NCI-H524 (cell line): ENCODE measurements at regions not wholly inside any gene's neighbourhood (a gene's known extent, or its start where the extent isn't known, plus 50 kb on each side); places are given as distances from the start of the nearest gene placed in this dataset.

ENCODE experiments used
- DNase-seq, 2 experiments: peaks; one replicate each; lab custom pipeline; 2025; lab: John Stamatoyannopoulos, UW

- DNase-seq, result no peak
These were observed 102.8 kb downstream of the MAF start for GRCh38 chr16:79497606-79498350.

- no peak for DNase-seq
These were observed 106.6 kb downstream of the MAF start for GRCh38 chr16:79493911-79494310.

GRCh38 chr16:79492036-79492435 is 108.5 kb downstream of the MAF start:
- no peak for DNase-seq

GRCh38 chr16:79485020-79485419 is 115.5 kb downstream of the MAF start:
- no peak for DNase-seq

- no peak for DNase-seq
These were observed 116.3 kb downstream of the MAF start for GRCh38 chr16:79484237-79484636.

GRCh38 chr16:79483336-79483735 is 117.2 kb downstream of the MAF start:
- no peak for DNase-seq

GRCh38 chr16:79482011-79482410 is 118.5 kb downstream of the MAF start:
- DNase-seq, result no peak

GRCh38 chr16:79480929-79481328 is 119.6 kb downstream of the MAF start:
- DNase-seq, result no peak

GRCh38 chr16:79480056-79480455 is 120.5 kb downstream of the MAF start:
- no peak for DNase-seq

- DNase-seq, result no peak
These were observed 124.0 kb downstream of the MAF start for GRCh38 chr16:79476580-79476979.

- no peak for DNase-seq
These were observed 124.7 kb downstream of the MAF start for GRCh38 chr16:79475841-79476240.

GRCh38 chr16:79473456-79473855 is 127.1 kb downstream of the MAF start:
- no peak for DNase-seq

- no peak for DNase-seq
These were observed 128.1 kb downstream of the MAF start for GRCh38 chr16:79472426-79472825.

- no peak for DNase-seq
These were observed 130.5 kb downstream of the MAF start for GRCh38 chr16:79469999-79470398.

GRCh38 chr16:79468631-79469030 is 131.9 kb downstream of the MAF start:
- no peak for DNase-seq

- DNase-seq, result no peak
These were observed 132.4 kb downstream of the MAF start for GRCh38 chr16:79468121-79468552.

- DNase-seq, result no peak
These were observed 134.4 kb downstream of the MAF start for GRCh38 chr16:79466111-79466510.

- no peak for DNase-seq
These were observed 136.7 kb downstream of the MAF start for GRCh38 chr16:79463841-79464240.

GRCh38 chr16:79456036-79456435 is 144.5 kb downstream of the MAF start:
- no peak for DNase-seq

- DNase-seq, result peak; percentile 99
These were observed 147.9 kb downstream of the MAF start for GRCh38 chr16:79452671-79453070.

- no peak for DNase-seq
These were observed 149.2 kb downstream of the MAF start for GRCh38 chr16:79451196-79451816.

- no peak for DNase-seq
These were observed 150.6 kb downstream of the MAF start for GRCh38 chr16:79449900-79450299.

- DNase-seq, result peak; percentile 10 to 28
These were observed 151.3 kb downstream of the MAF start for GRCh38 chr16:79449067-79449769.
